HG02610 (cell line): ENCODE measurements at regions not wholly inside any gene's neighbourhood (a gene's known extent, or its start where the extent isn't known, plus 50 kb on each side); places are given as distances from the start of the nearest gene placed in this dataset.

ENCODE experiments used
- ATAC-seq: cut with Tn5 transposase; IDR thresholded peaks from one replicate; pipeline ENCODE4 v1.9.1; 2021; ENCODE audit warnings: mild to moderate bottlenecking, moderate library complexity; ENCODE audit not compliant: unreplicated experiment

DNA sequence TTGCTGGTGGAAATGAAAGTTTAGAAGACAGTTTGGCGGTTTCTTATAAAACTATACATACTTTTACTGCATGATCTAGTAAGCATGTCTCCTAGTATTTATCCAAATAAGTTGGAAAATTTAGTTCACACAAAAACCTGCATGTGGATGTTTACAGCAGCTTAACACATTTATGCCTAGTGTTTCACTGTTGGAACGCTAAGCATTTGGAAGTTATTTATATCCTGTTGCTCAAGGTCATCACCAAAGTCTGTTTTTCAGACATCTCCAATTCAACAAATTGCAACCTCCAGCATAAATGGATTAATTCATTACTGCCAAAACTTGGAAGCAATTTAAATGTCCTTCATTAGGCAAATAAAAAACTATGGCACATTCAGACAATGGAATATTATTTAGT lies 461.8 kb downstream of the SUCLA2 start:
- ATAC-seq = no peak

DNA sequence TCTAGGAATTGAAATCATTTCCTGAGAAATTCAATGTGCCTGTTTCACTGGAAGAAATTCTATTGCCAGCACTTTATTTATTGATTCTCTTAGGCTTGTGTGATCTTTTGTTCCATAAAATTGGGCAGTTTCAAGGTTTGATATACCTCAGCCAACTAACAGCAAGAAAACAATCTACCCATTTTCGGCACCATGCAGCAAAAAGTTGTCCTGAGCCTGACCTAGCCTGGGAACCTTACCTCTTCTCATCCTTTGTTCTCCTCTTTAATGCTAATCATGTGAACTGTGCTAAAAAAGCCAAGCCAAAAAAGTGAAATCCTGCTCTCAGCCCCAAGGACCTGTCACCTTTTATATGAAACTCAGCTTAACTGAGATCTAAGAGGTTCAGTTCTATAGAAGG lies 477.3 kb downstream of the SUCLA2 start:
- ATAC-seq = no peak

DNA sequence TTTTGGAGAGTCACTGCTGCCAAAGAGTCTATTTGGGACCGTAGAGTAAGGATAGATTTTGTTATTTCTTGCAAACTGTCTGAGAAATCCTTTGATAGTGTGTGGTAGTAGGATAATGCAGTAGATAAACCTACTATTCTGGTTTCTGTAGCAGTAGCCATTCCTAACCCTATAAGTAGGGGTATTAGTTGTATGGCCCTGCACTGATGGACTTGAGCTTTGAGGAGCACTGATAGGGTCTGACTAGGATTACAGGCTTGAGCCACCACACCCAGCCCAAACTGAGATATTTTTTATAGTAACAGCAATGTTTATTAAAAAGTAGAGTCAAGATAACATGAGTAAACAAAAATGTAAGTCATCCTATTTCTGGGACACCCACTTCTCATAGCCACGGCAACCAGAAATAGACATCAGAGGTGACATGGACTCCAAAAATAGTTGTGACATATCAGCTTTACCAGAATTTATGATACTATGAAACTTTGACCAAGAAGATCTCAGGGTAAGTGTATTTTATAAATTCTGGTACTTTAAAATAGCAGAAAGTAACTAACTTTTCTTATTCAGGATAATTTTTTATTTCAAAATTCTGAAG lies 479.1 kb downstream of the SUCLA2 start:
- ATAC-seq = no peak

DNA sequence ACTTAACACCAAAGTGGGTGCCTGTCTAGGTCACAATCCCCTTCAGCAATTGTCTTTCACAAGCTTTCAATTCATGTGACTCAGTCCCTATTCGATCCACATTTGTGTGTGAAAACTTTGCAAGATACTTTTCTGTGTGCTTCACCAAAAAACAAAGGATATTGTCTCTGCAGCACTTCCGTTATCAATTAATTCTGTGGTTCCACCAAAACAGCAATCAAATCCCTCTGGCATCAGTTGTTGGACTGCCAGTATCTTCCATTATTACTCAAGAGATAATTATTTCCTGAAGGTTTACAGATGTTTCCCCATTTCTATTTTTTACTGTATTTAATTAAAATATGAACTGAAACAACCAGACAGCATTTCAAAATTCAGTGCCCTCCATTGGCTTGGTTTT lies 481.4 kb downstream of the SUCLA2 start:
- no peak for ATAC-seq

DNA sequence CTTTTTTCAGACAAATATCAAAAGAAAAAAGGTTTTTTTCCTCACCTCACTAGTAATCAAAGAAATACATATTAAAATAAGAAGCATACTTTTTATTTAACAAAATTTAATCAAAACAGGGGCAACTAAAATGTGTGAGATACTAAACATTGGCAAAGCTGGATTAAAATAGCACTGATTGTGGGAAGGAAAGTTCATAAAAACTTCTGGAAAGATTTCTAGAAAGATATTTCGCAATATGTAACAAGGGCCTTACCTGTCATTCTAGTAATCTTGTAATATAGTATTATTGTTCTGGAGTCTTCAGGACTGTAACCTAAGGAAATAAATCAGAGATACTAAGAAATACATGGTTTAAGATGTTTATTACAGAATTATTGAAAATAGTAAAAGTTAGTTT lies 482.5 kb downstream of the SUCLA2 start:
- no peak for ATAC-seq

DNA sequence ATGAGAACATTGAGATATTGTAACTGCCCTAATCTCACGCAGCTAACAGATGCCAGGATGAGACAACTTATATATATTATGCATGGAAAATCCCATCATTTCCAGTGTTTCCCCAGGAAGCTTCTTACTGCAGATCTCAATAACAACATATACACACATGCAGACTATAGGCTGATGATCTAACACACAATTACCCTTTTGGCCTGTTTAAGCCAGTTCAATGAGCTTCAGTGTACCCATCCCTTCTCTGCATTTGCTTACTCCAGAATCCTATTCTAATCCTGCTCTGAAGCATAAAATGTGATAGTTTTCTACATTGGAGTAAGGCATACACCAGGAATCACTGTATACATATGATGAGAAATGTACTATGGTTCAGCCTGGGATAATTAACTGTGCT lies 489.4 kb downstream of the SUCLA2 start:
- ATAC-seq = no peak

DNA sequence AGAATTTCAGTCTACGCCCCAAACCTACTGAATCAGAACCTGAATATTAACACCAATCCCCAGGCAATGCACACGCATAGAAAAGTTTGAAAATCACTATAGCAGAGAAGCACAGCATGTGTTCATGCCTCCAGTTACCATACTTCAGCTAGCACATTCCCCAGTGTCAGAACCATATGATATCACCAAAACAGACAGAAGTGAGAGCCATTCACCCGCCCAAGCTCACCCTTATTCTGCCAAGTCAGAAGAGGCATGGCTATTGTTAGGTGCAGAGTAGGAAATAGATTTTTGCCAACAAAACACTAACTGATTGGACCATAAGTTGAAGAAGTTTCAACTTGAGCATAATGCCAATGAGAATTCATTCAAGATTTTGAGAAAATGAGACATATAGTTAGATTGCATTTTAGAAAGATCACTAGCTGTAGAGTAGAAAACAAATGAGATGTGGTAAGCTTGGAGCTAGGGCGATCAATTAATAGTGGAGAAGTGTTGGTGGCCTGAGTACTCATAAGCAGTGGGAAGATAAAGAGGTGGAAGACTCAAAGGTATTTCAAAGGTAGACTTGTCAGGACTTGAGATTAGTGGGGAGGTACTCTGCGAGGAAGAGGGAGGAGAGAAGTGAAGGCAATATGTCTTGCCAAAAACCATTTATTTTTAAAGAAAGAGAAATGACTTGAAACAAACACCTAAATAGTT lies 492.4 kb downstream of the SUCLA2 start:
- no peak for ATAC-seq

DNA sequence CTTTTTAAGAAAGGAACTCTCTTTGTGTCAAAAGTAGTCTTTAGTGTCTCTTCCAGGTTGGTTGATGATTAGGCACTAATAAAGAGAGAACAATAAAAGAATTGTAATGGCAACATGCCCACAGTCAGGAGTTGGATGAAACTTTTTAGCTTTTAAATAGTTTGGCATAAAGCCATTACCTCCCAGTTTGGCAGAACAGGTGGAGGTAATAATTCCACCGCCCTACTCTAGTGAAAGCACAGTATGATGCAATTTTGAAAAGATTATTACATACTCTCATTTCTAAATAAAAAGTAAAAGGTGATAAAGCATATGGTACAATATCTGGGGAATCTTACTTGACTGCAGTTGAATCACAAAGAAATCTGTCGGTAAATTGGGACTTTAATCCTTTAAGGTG lies 497.6 kb downstream of the SUCLA2 start:
- ATAC-seq = no peak

DNA sequence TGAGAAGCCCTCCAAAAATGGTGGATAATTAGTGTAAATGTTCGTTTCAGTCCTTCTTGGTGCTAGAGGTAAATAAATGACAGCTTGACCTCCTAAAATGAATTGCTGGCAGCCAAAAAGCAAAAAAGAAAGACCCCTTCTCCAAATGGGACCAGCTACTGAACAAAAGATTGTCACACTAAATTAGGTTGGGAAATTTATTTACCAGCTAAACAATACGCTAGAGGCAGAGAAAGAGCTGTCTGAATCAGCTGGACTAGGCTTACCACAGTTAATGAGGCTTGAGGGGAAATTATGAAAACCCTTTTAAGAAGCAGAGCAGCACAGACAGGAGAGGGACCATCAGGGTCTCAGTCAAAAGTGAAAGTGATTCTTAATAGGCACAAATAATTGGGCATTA lies 498.9 kb downstream of the SUCLA2 start:
- ATAC-seq = no peak

DNA sequence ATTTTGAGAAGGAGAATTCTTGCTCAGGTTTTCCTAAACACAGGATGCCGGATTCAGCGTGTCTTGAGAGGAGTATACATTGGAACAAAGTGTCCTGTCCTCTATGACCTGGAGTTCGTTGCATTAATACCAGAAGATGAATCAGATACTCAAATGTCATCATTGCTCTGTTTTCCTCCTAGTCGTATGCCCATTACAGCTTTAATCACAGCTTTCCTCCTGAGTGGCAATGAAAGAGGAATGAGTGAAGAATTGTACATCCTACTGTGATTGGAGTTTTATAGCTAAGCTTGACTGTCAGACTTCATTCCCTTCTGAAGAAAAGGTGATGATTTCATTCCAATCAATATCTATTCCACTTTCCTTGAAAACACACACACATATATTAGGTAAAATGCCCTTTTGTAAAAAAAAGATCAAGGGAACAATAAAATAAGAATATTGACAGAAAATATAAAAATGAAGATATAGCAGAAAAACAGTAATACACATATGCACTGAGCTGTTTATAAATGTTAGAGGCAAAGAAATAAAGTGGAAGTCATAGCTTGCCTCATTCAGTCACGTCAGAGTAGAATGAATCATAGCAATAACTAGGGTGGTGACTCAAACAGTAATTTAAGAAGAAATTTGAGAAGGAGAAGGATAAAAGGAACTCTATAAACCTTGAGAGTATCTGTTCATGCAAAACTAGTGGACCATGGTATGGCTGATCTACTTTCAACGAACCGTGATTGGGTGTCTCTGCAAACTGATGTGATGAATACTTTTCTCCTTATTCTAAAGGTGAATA lies 501.5 kb downstream of the SUCLA2 start:
- ATAC-seq = no peak

DNA sequence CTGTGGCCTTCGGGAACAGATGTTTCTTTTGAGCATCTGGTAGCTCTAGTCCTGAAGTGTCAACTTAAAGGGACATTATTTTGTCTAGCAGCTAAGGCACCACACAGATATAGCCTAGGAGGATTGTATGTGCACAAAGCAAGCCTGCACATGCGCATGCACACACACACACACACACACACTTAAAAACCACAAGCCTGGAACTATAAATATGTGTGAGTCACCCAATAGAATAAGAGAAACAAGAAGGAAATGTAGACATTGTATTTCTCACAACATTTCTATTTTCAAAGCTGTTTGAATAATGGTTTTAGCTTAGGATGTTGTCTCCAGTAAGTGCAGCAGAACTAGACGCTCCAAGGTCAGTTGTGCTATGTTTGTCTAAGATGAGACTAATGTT lies 516.5 kb downstream of the SUCLA2 start:
- no peak for ATAC-seq

DNA sequence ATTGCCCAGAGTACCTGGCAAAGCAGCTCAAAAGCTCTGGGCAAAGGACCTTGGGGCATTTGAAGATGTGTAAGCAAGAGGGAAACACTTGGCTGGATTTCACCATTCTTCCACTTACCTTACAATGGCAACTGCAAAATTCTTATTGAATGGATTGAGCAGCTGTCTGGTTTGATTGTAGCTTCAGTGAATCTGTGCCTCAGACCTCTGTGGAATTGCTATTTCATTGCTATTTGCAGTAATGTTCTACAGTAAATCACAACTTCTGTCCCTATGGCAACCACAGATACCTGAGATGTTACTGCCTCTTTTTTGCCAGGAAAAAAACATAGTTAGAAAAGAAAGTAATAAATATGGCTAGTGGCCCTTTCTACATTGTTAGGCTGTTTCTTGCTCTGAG lies 519.5 kb downstream of the SUCLA2 start:
- ATAC-seq = no peak

DNA sequence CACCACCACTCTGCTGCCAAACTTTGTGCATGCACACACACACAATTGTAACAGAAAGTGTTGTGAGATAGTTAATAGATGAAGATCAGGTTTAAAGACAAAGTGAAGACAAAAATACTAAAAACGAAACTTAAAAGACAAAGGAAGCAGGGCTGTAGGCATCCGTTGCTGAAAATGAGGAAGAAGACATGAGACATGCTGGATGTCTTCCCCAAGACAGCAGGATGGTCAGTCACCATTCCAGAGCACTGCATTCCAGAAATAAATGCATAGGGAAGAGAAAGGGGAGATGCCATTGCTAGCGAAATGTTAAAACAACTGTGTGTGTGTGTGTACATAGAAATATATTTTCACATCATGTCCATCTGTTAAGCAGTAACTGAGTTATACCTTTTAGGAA lies 520.1 kb downstream of the SUCLA2 start:
- ATAC-seq = no peak

DNA sequence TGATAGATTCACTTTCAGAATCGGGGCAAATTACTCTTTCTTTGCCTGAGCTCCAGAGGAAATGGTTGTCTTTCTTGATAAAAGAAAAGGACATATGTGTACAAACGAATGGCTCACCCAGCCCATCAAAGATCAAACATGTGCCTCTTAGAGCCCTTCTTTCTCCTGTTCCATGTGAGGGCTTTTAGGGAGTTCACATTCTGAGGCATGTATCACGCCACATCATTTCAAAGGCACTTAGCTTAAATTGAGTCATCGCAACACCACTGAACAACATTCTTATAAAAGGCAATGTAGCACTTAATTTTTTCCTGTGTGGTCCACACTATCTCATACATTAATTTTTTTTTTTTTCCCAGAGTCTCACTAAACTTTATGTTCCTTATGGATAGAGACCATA lies 521.0 kb downstream of the SUCLA2 start:
- ATAC-seq = no peak

DNA sequence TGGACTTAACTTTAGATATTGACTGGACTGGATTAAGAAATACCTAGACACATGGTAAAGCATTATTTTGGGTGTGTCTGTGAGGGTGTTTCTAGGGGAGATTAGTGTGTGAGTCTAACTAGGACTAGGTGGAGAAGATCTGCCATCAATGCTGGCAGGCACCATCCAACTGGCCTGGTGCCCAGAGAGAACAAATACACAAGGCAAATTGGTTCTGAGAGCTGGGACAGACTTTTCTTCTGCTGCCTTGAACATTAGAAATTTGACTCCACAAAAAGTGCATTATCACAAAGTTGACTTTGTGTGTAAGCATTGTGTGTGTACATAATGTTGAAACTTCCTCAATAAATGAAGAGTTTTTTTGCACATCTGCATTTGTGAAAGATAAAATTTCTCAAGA lies 522.1 kb downstream of the SUCLA2 start:
- ATAC-seq = no peak

DNA sequence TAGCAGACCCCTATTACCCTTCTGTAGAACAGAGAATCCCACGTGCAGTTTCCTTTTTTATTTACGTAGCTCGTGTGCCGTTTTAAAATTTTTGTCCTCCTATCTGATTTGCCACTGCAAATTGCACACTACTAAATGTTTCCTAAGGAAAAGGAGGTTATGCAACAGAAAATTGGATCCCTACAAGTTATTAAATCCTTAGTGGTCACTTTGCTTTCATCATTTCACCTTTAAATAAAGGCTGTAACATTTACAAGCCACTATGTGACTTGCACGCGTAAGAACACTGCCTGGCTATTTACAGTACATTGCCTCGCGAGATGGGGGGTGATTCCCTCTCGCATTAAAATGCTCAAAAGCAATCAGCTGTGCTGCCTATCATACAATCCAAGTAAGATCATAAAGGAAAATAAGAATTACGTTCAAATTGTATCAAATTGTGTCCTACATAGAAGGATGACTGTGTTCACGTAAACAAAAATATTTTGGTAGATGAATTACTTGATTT lies 525.6 kb downstream of the SUCLA2 start:
- ATAC-seq = no peak

DNA sequence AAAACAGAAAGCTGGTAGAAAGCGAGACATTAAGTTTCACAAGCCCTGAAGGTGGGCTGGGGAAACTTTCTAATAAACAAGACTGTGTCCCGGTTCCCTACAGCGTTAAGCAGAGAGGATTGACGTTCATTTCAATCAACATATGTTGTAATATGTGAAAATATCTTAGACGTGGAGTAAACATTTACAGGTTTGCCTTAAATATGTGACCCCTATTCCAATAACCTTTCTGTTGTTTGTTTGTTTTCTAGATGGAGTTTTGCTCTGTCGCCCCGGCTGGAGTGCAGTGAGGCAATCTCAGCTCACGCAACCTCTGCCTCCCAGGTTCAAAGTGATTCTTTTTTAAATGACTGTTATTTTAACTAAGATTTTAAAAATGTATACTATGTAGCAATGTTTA lies 526.2 kb downstream of the SUCLA2 start:
- no peak for ATAC-seq

DNA sequence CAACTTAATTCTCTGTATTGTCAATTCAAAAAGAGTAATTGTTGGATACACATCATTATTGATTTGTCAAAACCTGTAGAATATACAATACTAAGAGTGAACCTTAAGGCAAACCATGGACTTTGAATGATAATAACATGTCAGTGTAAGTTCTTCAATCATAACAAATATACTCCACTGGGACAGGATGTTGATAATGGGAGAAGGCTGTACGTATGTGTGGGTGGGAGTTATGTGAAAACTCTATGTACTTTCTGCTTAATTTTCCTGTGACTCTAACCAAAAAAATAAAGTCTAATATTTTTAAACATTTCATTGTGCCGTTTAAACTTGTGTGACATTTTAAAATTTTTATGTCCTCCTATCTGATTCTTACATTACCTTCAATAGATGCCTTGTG lies 526.7 kb downstream of the SUCLA2 start:
- ATAC-seq = no peak

DNA sequence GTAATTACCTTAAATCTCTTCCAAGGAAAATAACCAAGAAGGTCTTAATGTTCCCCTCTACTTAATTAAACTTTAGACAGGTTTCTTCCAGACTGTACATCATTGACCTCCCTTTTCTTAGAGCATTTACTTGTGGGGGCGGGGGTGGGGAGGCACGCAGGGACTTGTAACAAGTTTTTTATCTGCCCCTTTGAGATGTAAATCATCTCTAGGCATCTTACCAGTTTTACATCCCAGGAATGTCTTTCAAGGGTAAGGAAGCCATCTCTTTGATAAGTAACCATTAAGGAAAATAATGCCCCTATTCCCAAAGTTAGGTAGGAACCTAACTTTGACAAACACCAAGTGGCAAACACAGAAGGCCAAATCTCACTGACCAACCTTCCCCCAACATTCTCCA lies 528.6 kb downstream of the SUCLA2 start:
- no peak for ATAC-seq

DNA sequence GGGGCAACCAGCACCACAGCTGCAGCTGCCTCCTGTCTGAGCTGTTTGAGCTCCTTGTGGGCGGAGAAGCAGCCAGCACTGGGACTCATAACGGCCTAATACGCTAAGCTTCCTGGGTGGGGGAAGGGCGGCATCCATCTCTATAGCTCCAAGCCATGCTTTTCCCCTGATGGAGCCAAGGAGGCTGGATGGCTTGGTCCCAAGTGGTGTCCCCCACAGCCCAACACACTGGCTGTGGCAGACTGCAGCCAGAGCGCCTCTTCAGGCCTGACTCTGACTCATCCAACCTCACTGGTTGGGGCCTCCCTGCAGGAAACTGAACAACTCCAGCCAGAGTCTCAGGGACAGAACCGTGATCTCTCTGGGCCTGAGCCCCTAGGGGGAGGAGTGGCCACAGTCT lies 537.3 kb downstream of the SUCLA2 start:
- ATAC-seq = no peak

DNA sequence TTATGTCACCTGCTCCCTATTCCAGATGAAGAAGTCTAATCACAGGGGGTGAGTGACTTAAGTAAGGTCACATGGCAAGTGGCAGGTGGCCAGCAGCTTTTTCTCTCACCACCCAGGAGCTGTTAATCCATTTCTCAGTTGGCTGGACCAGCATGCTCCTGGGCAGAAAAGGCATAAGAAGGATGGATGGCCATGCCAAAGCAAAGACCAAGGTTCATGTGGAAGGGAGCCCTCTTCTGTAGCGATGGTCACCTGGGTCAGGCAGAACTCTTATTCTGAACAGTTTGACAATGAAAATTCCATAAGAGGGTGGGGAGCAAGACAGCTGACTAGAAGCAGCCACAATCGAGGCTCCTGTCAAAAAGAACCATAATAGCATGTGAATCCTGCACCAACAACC lies 538.1 kb downstream of the SUCLA2 start:
- ATAC-seq = no peak

DNA sequence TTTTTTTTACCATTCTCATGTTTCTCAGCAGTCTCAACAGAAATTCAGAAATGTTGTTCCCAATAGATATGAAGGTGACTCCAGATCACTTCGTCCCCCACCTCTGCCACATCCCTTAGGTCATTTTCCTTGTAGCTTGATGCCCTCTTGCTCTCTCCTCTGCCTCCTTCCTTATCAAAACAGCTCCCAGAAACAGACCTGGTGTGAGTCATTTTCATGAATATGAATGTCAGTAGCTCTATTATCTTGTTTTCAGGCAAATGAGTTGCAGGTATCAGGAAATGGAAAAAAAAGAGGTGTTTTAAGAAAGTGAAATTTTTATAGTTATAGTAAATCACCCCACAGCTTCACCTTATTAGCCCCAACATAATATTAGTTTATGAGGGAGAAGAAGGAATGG lies 539.3 kb downstream of the SUCLA2 start:
- ATAC-seq = no peak
